SU-DHL-6 (cell line): ENCODE measurements at regions not wholly inside any gene's neighbourhood (a gene's known extent, or its start where the extent isn't known, plus 50 kb on each side); places are given as distances from the start of the nearest gene placed in this dataset.

Experiments
- CTCF ChIP-seq: fragments of 200-600 bp; sonication (generic); IDR thresholded peaks from one replicate; pipeline ENCODE4 v1.5.1; 2017; ENCODE audit warnings: antibody characterized with exemption, mild to moderate bottlenecking, low read length, moderate library complexity; ENCODE audit not compliant: insufficient read depth, poor library complexity, severe bottlenecking
- EZH2phosphoT487 ChIP-seq: fragments of 200-600 bp; sonication (generic), shearing (Covaris generic); conservative IDR thresholded peaks from 2 replicates; pipeline ENCODE4 v1.6.1; 2018; ENCODE audit warnings: mild to moderate bottlenecking, antibody characterized with exemption, low read length, moderate library complexity, mixed read lengths

GRCh38 chr13:99756281-99756680 lies 215.3 kb downstream of the ZIC5 start:
- TF ChIP-seq CTCF (no peak), EZH2phosphoT487 (no peak)
